ENCODE measurements at regions not wholly inside any gene's neighbourhood (a gene's known extent, or its start where the extent isn't known, plus 50 kb on each side); places are given as distances from the start of the nearest gene placed in this dataset.

DNA sequence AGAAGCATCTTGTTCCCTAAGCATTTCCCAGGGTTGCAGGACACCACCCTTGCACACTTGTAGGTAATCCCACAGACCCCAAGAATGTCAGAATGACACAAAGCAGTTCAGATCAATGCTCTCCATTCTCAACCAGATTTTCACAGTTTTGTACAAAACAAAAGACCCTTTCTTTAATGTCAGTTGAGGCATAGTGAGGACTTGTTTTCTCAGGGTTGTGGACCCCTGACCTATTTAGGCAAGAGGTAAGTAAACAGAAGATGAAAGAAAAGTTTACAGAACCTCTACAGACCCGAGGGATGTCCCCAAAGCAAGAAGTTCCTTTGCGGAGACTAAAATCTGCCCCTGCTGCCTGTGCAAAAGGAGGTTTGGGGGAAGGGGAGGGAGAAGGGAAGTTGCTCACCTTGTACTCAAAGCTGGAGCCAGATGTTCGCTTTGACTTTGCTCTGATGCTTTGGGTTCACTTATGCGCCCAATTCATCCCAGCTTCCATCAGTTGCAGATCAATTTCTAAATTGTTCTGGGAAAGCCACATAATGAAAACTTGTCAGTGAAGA lies 635.4 kb downstream of the EPHA4 start (continued):
- no peak for TF ChIP-seq ZNF280B (CRISPR knock-in tag; IDR thresholded peaks at IDR 0.05; ENCODE audit: borderline replicate concordance)
- no peak for TF ChIP-seq FOXO1 (CRISPR knock-in tag; IDR thresholded peaks at IDR 0.05)
- peak; percentile 81 for TF ChIP-seq NFIC (IDR thresholded peaks at IDR 0.05; ENCODE audit: low read length)
- TF ChIP-seq TEAD2 (CRISPR knock-in tag; IDR thresholded peaks at IDR 0.05): no peak
- TF ChIP-seq BCL6 (CRISPR knock-in tag; IDR thresholded peaks at IDR 0.05): 0 out of 2 replicates have a peak, but pooled peaks have one; percentile 32
- no peak for TF ChIP-seq ZNF614 (CRISPR knock-in tag; IDR thresholded peaks at IDR 0.05; ENCODE audit: borderline replicate concordance)
- TF ChIP-seq PITX1 (CRISPR knock-in tag; IDR thresholded peaks at IDR 0.05): 0 out of 2 replicates have a peak, but pooled peaks have one; percentile 31
- TF ChIP-seq NR2F6 (IDR thresholded peaks at IDR 0.05): peak; percentile 52; the same call in 1 of the 2 replicates
- no peak for TF ChIP-seq NR2F6 (CRISPR knock-in tag; IDR thresholded peaks at IDR 0.05)
- no peak for TF ChIP-seq FOXA1 (IDR thresholded peaks at IDR 0.05)
- TF ChIP-seq FOXA1 (CRISPR knock-in tag; IDR thresholded peaks at IDR 0.05): no peak
- TF ChIP-seq FOXP1 (IDR thresholded peaks at IDR 0.05): no peak
- peak; percentile 10; the same call in 1 of the 2 replicates for TF ChIP-seq FOXP1 (CRISPR knock-in tag; IDR thresholded peaks at IDR 0.05)
- peak; percentile 85 for TF ChIP-seq NR2F2 (IDR thresholded peaks at IDR 0.05; ENCODE audit: borderline replicate concordance, low read depth)
- peak; percentile 58; the same call in 1 of the 2 replicates for TF ChIP-seq GATAD2A (CRISPR knock-in tag; IDR thresholded peaks at IDR 0.05)
- no peak for TF ChIP-seq SOX13 (IDR thresholded peaks at IDR 0.05)
- TF ChIP-seq SOX13 (CRISPR knock-in tag; conservative IDR thresholded peaks at IDR 0.05 in 1 of 2, IDR thresholded peaks at IDR 0.05 in 1 of 2): peak in 1 of 2 experiments; percentile 57; a peak in 2 of 4 replicates
- TF ChIP-seq AGO2 (optimal IDR thresholded peaks at IDR 0.05; ENCODE audit: low read depth, low read length): no peak
- TF ChIP-seq, protein P1, sequence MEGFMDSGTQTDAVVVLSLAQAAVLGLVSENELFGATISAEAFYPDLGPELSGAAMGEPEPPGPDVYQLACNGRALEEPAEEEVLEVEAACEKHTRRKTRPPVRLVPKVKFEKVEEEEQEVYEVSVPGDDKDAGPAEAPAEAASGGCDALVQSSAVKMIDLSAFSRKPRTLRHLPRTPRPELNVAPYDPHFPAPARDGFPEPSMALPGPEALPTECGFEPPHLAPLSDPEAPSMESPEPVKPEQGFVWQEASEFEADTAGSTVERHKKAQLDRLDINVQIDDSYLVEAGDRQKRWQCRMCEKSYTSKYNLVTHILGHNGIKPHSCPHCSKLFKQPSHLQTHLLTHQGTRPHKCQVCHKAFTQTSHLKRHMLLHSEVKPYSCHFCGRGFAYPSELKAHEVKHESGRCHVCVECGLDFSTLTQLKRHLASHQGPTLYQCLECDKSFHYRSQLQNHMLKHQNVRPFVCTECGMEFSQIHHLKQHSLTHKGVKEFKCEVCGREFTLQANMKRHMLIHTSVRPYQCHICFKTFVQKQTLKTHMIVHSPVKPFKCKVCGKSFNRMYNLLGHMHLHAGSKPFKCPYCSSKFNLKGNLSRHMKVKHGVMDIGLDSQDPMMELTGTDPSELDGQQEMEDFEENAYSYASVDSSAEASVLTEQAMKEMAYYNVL (CRISPR knock-in tag; IDR thresholded peaks at IDR 0.05; ENCODE audit: borderline replicate concordance): no peak
- TF ChIP-seq, protein P2, sequence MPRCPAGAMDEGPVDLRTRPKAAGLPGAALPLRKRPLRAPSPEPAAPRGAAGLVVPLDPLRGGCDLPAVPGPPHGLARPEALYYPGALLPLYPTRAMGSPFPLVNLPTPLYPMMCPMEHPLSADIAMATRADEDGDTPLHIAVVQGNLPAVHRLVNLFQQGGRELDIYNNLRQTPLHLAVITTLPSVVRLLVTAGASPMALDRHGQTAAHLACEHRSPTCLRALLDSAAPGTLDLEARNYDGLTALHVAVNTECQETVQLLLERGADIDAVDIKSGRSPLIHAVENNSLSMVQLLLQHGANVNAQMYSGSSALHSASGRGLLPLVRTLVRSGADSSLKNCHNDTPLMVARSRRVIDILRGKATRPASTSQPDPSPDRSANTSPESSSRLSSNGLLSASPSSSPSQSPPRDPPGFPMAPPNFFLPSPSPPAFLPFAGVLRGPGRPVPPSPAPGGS (CRISPR knock-in tag; IDR thresholded peaks at IDR 0.05): no peak
- no peak for TF ChIP-seq ZNF232 (CRISPR knock-in tag; IDR thresholded peaks at IDR 0.05; ENCODE audit: borderline replicate concordance)
- no peak for TF ChIP-seq KDM5B (CRISPR knock-in tag; IDR thresholded peaks at IDR 0.05; ENCODE audit: borderline replicate concordance)
- peak; percentile 44; the same call in 1 of the 2 replicates for TF ChIP-seq NCOA2 (CRISPR knock-in tag; IDR thresholded peaks at IDR 0.05)
- no peak for TF ChIP-seq CC2D1A (CRISPR knock-in tag; IDR thresholded peaks at IDR 0.05)
- TF ChIP-seq ZBTB42 (CRISPR knock-in tag; IDR thresholded peaks at IDR 0.05): no peak
- TF ChIP-seq POLR2A (IDR thresholded peaks at IDR 0.05; ENCODE audit: insufficient read depth in 1 of 2, low read depth in 2 of 2, low read length in 2 of 2): no peak
- TF ChIP-seq MXI1 (IDR thresholded peaks at IDR 0.05; ENCODE audit: borderline replicate concordance, low read depth, low read length): no peak
- TF ChIP-seq, protein P3, sequence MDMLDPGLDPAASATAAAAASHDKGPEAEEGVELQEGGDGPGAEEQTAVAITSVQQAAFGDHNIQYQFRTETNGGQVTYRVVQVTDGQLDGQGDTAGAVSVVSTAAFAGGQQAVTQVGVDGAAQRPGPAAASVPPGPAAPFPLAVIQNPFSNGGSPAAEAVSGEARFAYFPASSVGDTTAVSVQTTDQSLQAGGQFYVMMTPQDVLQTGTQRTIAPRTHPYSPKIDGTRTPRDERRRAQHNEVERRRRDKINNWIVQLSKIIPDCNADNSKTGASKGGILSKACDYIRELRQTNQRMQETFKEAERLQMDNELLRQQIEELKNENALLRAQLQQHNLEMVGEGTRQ (IDR thresholded peaks at IDR 0.05; ENCODE audit: low read depth, low read length): no peak
- TF ChIP-seq, protein P3 (CRISPR knock-in tag; IDR thresholded peaks at IDR 0.05; ENCODE audit: borderline replicate concordance): no peak
